SKM-1 treated with dmso at 0.1 percent for 144 hours (cell line): ENCODE measurements at regions not wholly inside any gene's neighbourhood (a gene's known extent, or its start where the extent isn't known, plus 50 kb on each side); places are given as distances from the start of the nearest gene placed in this dataset.

ENCODE experiments used
- DNase-seq: peaks from one replicate; lab custom pipeline; 2025; ENCODE audit not compliant: unreplicated experiment; lab: John Stamatoyannopoulos, UW

DNA sequence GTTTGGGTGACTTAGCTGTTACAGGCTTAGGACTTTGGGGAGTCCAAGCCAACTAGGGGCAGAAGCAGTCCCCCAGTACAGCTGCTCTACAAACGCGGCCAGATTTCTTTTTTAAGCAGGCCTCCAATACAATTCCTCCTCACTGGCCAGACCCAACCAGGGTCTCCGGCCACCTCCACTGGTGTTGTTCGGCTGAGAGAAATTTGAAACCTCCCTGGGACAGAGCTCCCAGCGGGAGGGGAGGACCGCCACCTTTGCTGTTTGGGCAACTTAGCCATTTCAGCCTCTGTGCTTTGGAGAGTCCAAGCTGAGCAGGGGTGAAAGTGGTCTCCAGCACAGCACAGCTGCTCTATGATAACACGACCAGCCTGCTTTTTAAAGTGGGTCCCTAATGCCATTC, 59.4 kb upstream of the KHDRBS2 start:
- no peak for DNase-seq

DNA sequence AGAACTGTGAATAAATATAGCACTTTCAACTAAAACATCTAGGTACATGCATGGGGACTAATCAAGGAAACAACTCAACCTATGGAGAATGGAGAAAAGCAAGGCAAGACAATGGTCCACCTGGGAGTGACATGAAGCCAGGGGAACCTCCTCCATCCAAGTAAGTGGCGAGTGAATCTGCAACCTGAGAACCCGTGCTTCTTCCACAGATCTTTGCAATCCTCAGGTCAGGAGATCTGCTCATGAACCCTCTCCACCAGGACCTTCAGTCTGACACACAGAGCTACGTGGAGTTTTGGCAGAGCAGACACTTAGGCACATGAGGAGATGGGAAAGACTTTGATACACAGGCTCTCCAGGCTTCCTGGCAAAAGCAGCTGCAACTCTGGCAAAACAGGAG, 58.8 kb upstream of the KHDRBS2 start:
- DNase-seq, result no peak

DNA sequence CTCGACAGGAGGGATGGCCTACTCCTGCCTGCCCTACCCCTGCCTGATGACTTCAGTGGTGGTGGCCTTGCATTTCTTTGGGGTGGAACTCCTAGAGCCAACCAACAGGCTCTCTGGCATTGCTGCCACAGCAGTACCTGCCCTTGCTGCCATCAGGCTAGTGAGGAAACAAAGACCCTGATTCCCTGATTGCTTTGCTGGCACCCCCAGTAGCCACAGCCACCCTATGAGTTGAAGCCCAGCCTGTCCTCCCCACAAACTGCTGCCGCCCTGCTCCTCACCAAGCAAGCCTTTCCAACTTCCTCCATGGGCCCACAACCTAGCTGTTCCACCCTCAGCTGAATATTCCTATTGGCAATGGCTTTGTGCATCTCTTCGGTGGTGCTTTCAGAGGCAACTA, 52.5 kb upstream of the KHDRBS2 start:
- DNase-seq, result no peak
